ENCODE measurements at regions not wholly inside any gene's neighbourhood (a gene's known extent, or its start where the extent isn't known, plus 50 kb on each side); places are given as distances from the start of the nearest gene placed in this dataset.
A peak's percentile ranks its signal among the peaks of the same experiment; 100 is the strongest.
"Not testable (repeated sequence)": the region's sequence is repeated elsewhere in the genome, so short reads cannot be mapped to it uniquely, and the experiment has no call there.

GRCh38 chr9:71518045-71518827 is 250.1 kb downstream of the CEMIP2 start:
- in situ Hi-C loops (cut with HindIII; ENCODE audit: low sequenced_read_pairs) = no loop called here
- no peak for DNase-seq (ENCODE audit: low spot score)

GRCh38 chr9:71515626-71516025 is 252.7 kb downstream of the CEMIP2 start:
- in situ Hi-C loops (cut with HindIII; ENCODE audit: low sequenced_read_pairs) = no loop called here

GRCh38 chr9:71515107-71515506 is 253.2 kb downstream of the CEMIP2 start:
- in situ Hi-C loops (cut with HindIII; ENCODE audit: low sequenced_read_pairs) = no loop called here

More at GRCh38 chr9:71515626-71516025, 252.7 kb downstream of the CEMIP2 start:
- peak; percentile 23 for DNase-seq (ENCODE audit: low spot score)

GRCh38 chr9:71514344-71514975 is 253.9 kb downstream of the CEMIP2 start:
- DNase-seq (ENCODE audit: low spot score) = peak; percentile 19
- in situ Hi-C loops (cut with HindIII; ENCODE audit: low sequenced_read_pairs) = no loop called here

More at GRCh38 chr9:71515107-71515506, 253.2 kb downstream of the CEMIP2 start:
- DNase-seq (ENCODE audit: low spot score) = peak; percentile 23

GRCh38 chr9:71509054-71509453 is 259.3 kb downstream of the CEMIP2 start:
- DNase-seq (ENCODE audit: low spot score) = no peak
- in situ Hi-C loops (cut with HindIII; ENCODE audit: low sequenced_read_pairs) = no loop called here

- DNase-seq (ENCODE audit: low spot score); in situ Hi-C loops (cut with HindIII; ENCODE audit: low sequenced_read_pairs): not testable (repeated sequence)
Observed at GRCh38 chr9:71508141-71508540, 260.2 kb downstream of the CEMIP2 start.

- in situ Hi-C loops (cut with HindIII; ENCODE audit: low sequenced_read_pairs) = no loop called here
Observed at GRCh38 chr9:71506821-71507220, 261.5 kb downstream of the CEMIP2 start.

GRCh38 chr9:71504636-71505035 is 263.7 kb downstream of the CEMIP2 start:
- DNase-seq (ENCODE audit: low spot score) = no peak
- in situ Hi-C loops (cut with HindIII; ENCODE audit: low sequenced_read_pairs) = no loop called here

More at GRCh38 chr9:71506821-71507220, 261.5 kb downstream of the CEMIP2 start:
- DNase-seq (ENCODE audit: low spot score) = no peak

- no peak for DNase-seq (ENCODE audit: low spot score)
- in situ Hi-C loops (cut with HindIII; ENCODE audit: low sequenced_read_pairs) = no loop called here
Observed at GRCh38 chr9:71498691-71499090, 269.6 kb downstream of the CEMIP2 start.

GRCh38 chr9:71490810-71491209 is 277.5 kb downstream of the CEMIP2 start:
- peak; percentile 10 for DNase-seq (ENCODE audit: low spot score)
- in situ Hi-C loops (cut with HindIII; ENCODE audit: low sequenced_read_pairs) = no loop called here

GRCh38 chr9:71487061-71487460 is 281.3 kb downstream of the CEMIP2 start:
- in situ Hi-C loops (cut with HindIII; ENCODE audit: low sequenced_read_pairs) = no loop called here
- DNase-seq (ENCODE audit: low spot score) = peak; percentile 73

- no peak for DNase-seq (ENCODE audit: low spot score)
- in situ Hi-C loops (cut with HindIII; ENCODE audit: low sequenced_read_pairs) = no loop called here
Observed at GRCh38 chr9:71485326-71485725, 283.0 kb downstream of the CEMIP2 start.

- in situ Hi-C loops (cut with HindIII; ENCODE audit: low sequenced_read_pairs) = no loop called here
- peak; percentile 11 for DNase-seq (ENCODE audit: low spot score)
Observed at GRCh38 chr9:71483436-71483835, 284.9 kb downstream of the CEMIP2 start.

- in situ Hi-C loops (cut with HindIII; ENCODE audit: low sequenced_read_pairs) = no loop called here
- DNase-seq (ENCODE audit: low spot score) = no peak
Observed at GRCh38 chr9:71479621-71480020, 288.7 kb downstream of the CEMIP2 start.

- in situ Hi-C loops (cut with HindIII; ENCODE audit: low sequenced_read_pairs) = no loop called here
Observed at GRCh38 chr9:71472400-71472799, 295.9 kb downstream of the CEMIP2 start.

GRCh38 chr9:71465392-71465791 is 302.9 kb downstream of the CEMIP2 start:
- in situ Hi-C loops (cut with HindIII; ENCODE audit: low sequenced_read_pairs) = no loop called here
- no peak for DNase-seq (ENCODE audit: low spot score)

More at GRCh38 chr9:71472400-71472799, 295.9 kb downstream of the CEMIP2 start:
- DNase-seq (ENCODE audit: low spot score) = no peak

GRCh38 chr9:71459082-71459481 is 309.2 kb downstream of the CEMIP2 start:
- in situ Hi-C loops (cut with HindIII; ENCODE audit: low sequenced_read_pairs) = no loop called here
- no peak for DNase-seq (ENCODE audit: low spot score)

- in situ Hi-C loops (cut with HindIII; ENCODE audit: low sequenced_read_pairs) = no loop called here
- peak; percentile 83 for DNase-seq (ENCODE audit: low spot score)
Observed at GRCh38 chr9:71446473-71447411, 321.6 kb downstream of the CEMIP2 start.

GRCh38 chr9:71446106-71446472 is 322.2 kb downstream of the CEMIP2 start:
- in situ Hi-C loops (cut with HindIII; ENCODE audit: low sequenced_read_pairs) = no loop called here

GRCh38 chr9:71442937-71443336 is 321.5 kb upstream of the TRPM3 start:
- in situ Hi-C loops (cut with HindIII; ENCODE audit: low sequenced_read_pairs) = no loop called here
- DNase-seq (ENCODE audit: low spot score) = no peak

More at GRCh38 chr9:71446106-71446472, 322.2 kb downstream of the CEMIP2 start:
- DNase-seq (ENCODE audit: low spot score) = peak; percentile 71

All from G401 (cell line).